Panc1 (cell line): ENCODE measurements at regions not wholly inside any gene's neighbourhood (a gene's known extent, or its start where the extent isn't known, plus 50 kb on each side); places are given as distances from the start of the nearest gene placed in this dataset.

Source experiments
- ATAC-seq: fragments of 200-7000 bp; cut with Tn5 transposase; 2 replicates; pipeline ENCODE4 v1.9.1; 2020; ENCODE audit warnings: mild to moderate bottlenecking, moderate library complexity
- BruUV-seq: library from RNA; stranded (reverse); fragments of 400-500 nt; replicated peaks from 2 replicates; lab custom pipeline; 2021; lab: Mats Ljungman, UMichigan
- CTCF ChIA-PET: fragments of 300-600 bp; sonication (Branson Sonifier 250); formaldehyde crosslinking; loops from one replicate; lab custom pipeline; 2022; ENCODE audit warnings: antibody characterized with exemption; lab: Charles Lee
- POLR2A ChIA-PET: fragments of 300-600 bp; sonication (Branson Sonifier 250); formaldehyde crosslinking; loops from one replicate; lab custom pipeline; 2022; ENCODE audit warnings: antibody characterized with exemption; lab: Charles Lee
- DNase-seq: peaks from one replicate; pipeline ENCODE4 v3.0.0-alpha.2; 2010; ENCODE audit warnings: low read depth, low spot score
- H3K27ac ChIP-seq: 2 replicates; pipeline ENCODE4 v1.5.1; 2011; ENCODE audit warnings: mild to moderate bottlenecking, low read length, inconsistent platforms
- H3K27me3 ChIP-seq: fragments of 200-500 bp; sonication (Bioruptor generic); 2 replicates; pipeline ENCODE4 v1.6.0; 2014; ENCODE audit warnings: low read length, inconsistent platforms; ENCODE audit not compliant: control insufficient read depth, insufficient read depth
- H3K36me3 ChIP-seq: fragments of 200-500 bp; sonication (Bioruptor generic); 2 replicates; pipeline ENCODE4 v1.5.1; 2014; ENCODE audit warnings: inconsistent platforms, mild to moderate bottlenecking, low read length, moderate library complexity; ENCODE audit not compliant: control insufficient read depth, insufficient read depth
- H3K4me1 ChIP-seq: 2 replicates; pipeline ENCODE4 v1.5.1; 2011; ENCODE audit warnings: inconsistent platforms, mild to moderate bottlenecking, low read length, moderate library complexity; ENCODE audit not compliant: control insufficient read depth, insufficient read depth
- H3K4me3 ChIP-seq, 2 experiments: 2 replicates each; pipeline ENCODE4 v1.5.1; 2011 to 2012; ENCODE audit warnings: low read depth in 2 of 2, low read length in 2 of 2, mild to moderate bottlenecking in 2 of 2, inconsistent platforms in 1 of 2, moderate library complexity in 1 of 2
- H3K9me3 ChIP-seq: fragments of 200-500 bp; sonication (Bioruptor generic); 2 replicates; pipeline ENCODE4 v1.5.1; 2014; ENCODE audit warnings: low read depth, mild to moderate bottlenecking, inconsistent platforms, low read length, moderate library complexity; ENCODE audit not compliant: control insufficient read depth, insufficient read depth
- CTCF ChIP-seq: fragments of 450-650 bp; IDR thresholded peaks from 2 replicates; pipeline ENCODE4 v1.5.1; 2017; ENCODE audit warnings: mild to moderate bottlenecking
- POLR2AphosphoS5 ChIP-seq: IDR thresholded peaks from 2 replicates; pipeline ENCODE4 v1.6.1; 2012; ENCODE audit warnings: mild to moderate bottlenecking, low read depth, low read length, moderate library complexity
- SIN3A ChIP-seq: IDR thresholded peaks from 2 replicates; pipeline ENCODE4 v1.6.1; 2012; ENCODE audit warnings: low read depth, mild to moderate bottlenecking, low read length, moderate library complexity, borderline replicate concordance; ENCODE audit not compliant: insufficient read depth
- TCF7L2 ChIP-seq: IDR thresholded peaks from 2 replicates; pipeline ENCODE4 v1.6.1; 2011; ENCODE audit warnings: mild to moderate bottlenecking, low read depth, low read length, inconsistent platforms
- in situ Hi-C: cut with HindIII; loops from 2 replicates; pipeline ENCODE4 v1.10.0; 2016; ENCODE audit warnings: low sequenced_read_pairs, low pct_unique_long_range_greater_than_20kb
- intact Hi-C: fragments of 100-400 bp; cut with micrococcal nuclease; formaldehyde crosslinking; loops from one replicate; pipeline ENCODE4 v1.10.0; 2022; ENCODE audit not compliant: unreplicated experiment
- TF ChIP-seq, protein P1 (sequence below), 2 experiments: IDR thresholded peaks; 2 replicates each; pipeline ENCODE4 v1.6.1; 2011 to 2012; ENCODE audit warnings: low read depth in 2 of 2, control low read depth in 1 of 2, low read length in 1 of 2, mild to moderate bottlenecking in 1 of 2, moderate library complexity in 1 of 2; ENCODE audit not compliant: insufficient read depth in 1 of 2

- no TSS peak for BruUV-seq
- no peak for TF ChIP-seq CTCF
- no peak for TF ChIP-seq TCF7L2
- TF ChIP-seq, protein P1, sequence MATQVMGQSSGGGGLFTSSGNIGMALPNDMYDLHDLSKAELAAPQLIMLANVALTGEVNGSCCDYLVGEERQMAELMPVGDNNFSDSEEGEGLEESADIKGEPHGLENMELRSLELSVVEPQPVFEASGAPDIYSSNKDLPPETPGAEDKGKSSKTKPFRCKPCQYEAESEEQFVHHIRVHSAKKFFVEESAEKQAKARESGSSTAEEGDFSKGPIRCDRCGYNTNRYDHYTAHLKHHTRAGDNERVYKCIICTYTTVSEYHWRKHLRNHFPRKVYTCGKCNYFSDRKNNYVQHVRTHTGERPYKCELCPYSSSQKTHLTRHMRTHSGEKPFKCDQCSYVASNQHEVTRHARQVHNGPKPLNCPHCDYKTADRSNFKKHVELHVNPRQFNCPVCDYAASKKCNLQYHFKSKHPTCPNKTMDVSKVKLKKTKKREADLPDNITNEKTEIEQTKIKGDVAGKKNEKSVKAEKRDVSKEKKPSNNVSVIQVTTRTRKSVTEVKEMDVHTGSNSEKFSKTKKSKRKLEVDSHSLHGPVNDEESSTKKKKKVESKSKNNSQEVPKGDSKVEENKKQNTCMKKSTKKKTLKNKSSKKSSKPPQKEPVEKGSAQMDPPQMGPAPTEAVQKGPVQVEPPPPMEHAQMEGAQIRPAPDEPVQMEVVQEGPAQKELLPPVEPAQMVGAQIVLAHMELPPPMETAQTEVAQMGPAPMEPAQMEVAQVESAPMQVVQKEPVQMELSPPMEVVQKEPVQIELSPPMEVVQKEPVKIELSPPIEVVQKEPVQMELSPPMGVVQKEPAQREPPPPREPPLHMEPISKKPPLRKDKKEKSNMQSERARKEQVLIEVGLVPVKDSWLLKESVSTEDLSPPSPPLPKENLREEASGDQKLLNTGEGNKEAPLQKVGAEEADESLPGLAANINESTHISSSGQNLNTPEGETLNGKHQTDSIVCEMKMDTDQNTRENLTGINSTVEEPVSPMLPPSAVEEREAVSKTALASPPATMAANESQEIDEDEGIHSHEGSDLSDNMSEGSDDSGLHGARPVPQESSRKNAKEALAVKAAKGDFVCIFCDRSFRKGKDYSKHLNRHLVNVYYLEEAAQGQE (IDR thresholded peaks at IDR 0.05; ENCODE audit: insufficient read depth in 1 of 2, low read depth in 2 of 2, low read length in 1 of 2), result no peak
- TF ChIP-seq POLR2AphosphoS5, result no peak
- TF ChIP-seq SIN3A, result no peak
- POLR2A ChIA-PET, result interaction anchor here (0.6 kb wide), 1 partner anchor 134 kb away, joined by 4 read pairs; no protein-coding TSS in a partner anchor
These were observed 120.3 kb downstream of the FAM161A start for GRCh38 chr2:61733563-61733962.

DNA sequence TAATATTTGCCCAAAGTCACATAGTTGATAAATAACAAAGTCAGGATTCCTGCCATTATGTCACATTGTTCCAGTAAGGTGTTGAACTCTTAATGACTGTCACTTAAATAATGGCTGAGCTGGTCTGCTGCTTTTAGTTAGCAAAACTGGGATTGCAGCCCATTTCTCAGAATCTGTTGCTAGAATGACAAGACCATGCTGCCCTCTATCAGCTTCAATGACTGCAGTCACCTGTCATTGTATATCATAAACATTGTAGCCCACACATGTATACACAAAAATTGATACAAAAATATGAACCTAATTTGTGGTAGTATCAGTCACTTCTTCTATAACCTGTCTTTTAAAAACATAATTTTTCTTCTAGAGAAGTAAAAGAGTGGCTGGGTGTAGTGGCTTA lies 121.1 kb downstream of the FAM161A start:
- in situ Hi-C loops, result no loop called here
- H3K36me3 ChIP-seq, result no peaks in the 10 kb centered on the region
- no peaks in the 10 kb centered on the region for H3K4me1 ChIP-seq
- ChIA-PET CTCF (no interaction called here), POLR2A (interaction anchor here (0.6 to 0.7 kb wide), 2 partner anchors 134 to 533 kb away, joined by 4 to 5 read pairs; no protein-coding TSS in a partner anchor)
- BruUV-seq, result no TSS peak
- TF ChIP-seq, protein P1 (IDR thresholded peaks at IDR 0.05; ENCODE audit: insufficient read depth in 1 of 2, low read depth in 2 of 2, low read length in 1 of 2), result no peak
- no peak for TF ChIP-seq TCF7L2
- no peak for TF ChIP-seq SIN3A
- no peak for TF ChIP-seq CTCF
- TF ChIP-seq POLR2AphosphoS5, result no peak
- DNase-seq (no peak), ATAC-seq (no peak)
- H3K27ac ChIP-seq, result no peak overlapping the region
- no peaks in the 10 kb centered on the region for H3K9me3 ChIP-seq
- no peak overlapping the region for H3K4me3 ChIP-seq
- intact Hi-C loops, result no loop called here
- no peaks in the 10 kb centered on the region; the same call in 1 of the 2 replicates for H3K27me3 ChIP-seq

More at GRCh38 chr2:61733563-61733962, 120.3 kb downstream of the FAM161A start:
- ATAC-seq, result no peak
- H3K9me3 ChIP-seq, result no peaks in the 10 kb centered on the region
- H3K36me3 ChIP-seq, result no peaks in the 10 kb centered on the region
- CTCF ChIA-PET, result no interaction called here
- H3K27me3 ChIP-seq, result no peaks in the 10 kb centered on the region
- DNase-seq, result no peak
- H3K4me3 ChIP-seq, result no peak overlapping the region
- no peak overlapping the region for H3K27ac ChIP-seq
- in situ Hi-C loops, result no loop called here
- no peaks in the 10 kb centered on the region for H3K4me1 ChIP-seq
- intact Hi-C loops, result no loop called here
